ACHN (cell line): ENCODE measurements at regions not wholly inside any gene's neighbourhood (a gene's known extent, or its start where the extent isn't known, plus 50 kb on each side); places are given as distances from the start of the nearest gene placed in this dataset.

Experiments used
- DNase-seq: peaks from one replicate; pipeline ENCODE4 v3.0.0-alpha.2; 2015
- in situ Hi-C: cut with HindIII; loops from 2 replicates; pipeline ENCODE4 v1.10.0; 2017; ENCODE audit warnings: low sequenced_read_pairs, low pct_ligation_motif_present, low pct_unique_long_range_greater_than_20kb

DNA sequence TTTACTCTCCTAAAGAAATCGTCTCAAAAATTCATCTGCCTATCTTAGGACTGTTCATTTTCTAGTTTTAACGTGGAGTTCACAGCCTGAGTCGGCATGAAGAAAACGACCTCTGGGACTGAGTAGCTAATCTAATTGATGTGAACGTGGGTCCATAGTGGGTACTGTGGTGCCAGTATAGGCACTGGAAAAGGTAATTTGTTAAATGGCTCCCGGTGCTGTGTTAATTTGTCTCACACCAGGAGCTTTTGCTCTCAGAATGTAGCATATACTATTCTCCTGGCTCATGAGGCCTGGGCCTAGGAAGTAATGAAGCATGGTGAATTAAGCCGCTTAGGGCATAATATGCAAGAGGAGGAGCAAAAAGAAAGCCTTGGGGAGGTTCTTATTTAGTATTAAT lies 414.4 kb upstream of the NXPH2 start:
- no peak for DNase-seq
- in situ Hi-C loops = no loop called here

DNA sequence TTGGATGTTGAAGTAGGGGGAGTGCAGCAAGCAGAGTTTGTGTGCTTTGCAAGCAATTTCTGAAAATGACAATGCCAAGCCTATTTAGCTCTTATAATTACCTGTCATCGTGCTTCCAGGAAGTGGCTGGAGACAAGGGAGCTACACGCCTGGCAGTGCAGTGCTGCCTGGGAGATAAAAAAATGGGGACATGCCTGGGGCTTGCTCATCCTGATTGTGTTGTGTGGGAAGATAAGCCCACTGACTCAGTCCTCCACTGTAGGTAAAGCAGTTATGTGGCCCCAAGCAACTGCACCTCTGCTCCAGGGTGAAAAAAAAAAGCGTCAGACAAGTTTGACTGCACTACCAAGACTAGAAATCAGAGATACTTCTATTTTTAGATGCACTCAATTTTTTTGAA lies 396.9 kb upstream of the NXPH2 start:
- in situ Hi-C loops = no loop called here
- DNase-seq = no peak

DNA sequence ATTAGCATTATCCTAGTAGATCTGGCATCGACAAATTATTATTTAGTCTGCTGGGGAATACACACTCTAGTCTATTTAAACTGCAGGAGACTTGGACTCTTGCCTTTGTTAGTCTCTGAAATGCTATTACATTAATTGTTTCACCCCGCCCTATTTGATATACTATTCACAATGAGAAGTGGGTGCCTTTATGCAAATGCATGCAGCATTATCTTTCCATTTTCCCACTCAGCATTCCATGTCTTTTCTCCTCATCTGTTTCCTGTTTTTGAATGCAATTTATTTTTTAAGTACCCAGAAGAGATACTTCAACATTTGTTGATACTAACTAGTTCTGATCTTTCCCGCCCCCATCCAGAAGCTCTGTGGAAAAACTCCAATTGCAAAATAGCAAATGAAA lies 395.3 kb upstream of the NXPH2 start:
- DNase-seq = no peak
- in situ Hi-C loops = no loop called here

DNA sequence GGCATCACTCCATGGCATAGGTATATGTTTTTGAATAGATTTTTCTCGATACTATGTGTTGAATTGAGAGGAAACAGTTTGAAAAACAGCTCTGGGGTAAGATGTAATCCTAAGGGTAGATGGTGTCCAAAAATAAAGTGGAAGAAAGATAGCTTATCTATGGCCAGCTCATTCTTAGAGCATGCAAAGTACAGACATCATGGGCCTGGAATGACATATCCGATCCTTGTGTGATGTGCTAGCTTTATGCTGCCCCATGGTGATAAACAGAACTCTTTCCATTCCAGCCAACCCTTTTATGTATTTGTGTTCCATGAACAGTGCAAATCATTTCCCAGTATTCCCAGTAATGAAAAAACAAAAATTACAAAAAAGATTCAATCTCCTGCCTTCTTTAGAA lies 390.2 kb upstream of the NXPH2 start:
- in situ Hi-C loops = no loop called here
- DNase-seq = no peak

DNA sequence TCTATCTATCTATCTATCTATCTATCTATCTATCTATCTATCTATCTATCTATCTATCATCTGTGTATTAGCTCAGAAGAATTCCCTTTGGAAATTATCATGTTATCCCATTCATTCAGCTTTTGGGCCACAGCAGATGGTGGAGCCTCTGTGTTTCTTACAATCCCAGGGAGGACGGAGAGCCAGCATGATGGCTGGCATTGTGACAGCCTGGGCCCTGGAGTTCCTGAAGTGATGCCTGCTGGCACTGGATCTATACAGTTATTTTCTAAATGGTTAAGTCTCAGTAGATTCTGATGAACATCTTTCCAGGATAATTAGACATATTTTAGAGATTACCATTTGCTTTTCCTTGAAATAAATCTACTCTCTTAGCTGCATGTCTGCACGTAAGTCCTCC lies 385.4 kb upstream of the NXPH2 start:
- in situ Hi-C loops = no loop called here
- DNase-seq = no peak

DNA sequence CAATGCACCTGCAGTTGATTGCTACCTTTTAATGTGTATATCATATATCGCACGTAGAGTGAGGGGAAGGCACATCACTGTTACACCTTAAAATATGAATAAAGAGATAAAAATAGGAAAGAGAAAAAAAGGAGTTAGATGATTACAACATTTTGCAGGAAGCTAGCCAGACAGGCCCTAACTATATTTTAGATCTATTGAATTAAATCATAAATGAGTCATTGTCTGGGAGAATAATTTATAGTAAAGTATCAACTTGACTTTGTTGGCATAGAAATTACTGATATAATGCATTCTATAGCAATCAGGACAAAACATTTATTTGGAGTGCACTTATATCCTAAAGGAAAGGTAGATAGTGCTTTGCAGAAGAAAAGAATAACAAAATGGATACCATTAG lies 384.9 kb upstream of the NXPH2 start:
- DNase-seq = no peak
- in situ Hi-C loops = no loop called here

DNA sequence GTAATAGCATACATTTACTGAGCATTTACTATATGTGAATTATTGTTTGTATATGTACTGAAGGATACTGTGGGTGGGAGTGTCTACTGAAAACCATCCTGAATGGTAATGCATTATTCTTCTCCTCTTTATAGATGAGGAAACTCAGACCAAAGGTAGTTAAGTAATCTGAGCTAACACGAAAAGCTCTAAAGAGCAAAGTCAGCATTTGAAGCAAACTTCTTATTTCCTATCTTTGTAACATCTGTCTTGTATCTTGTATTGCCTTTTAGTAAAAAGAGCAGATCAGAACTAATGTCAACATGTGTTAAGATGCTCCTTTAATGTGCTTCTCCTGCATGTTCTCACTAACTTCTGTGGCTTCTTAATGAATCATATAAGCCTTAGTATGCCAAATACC lies 382.8 kb upstream of the NXPH2 start:
- no peak for DNase-seq
- in situ Hi-C loops = no loop called here

DNA sequence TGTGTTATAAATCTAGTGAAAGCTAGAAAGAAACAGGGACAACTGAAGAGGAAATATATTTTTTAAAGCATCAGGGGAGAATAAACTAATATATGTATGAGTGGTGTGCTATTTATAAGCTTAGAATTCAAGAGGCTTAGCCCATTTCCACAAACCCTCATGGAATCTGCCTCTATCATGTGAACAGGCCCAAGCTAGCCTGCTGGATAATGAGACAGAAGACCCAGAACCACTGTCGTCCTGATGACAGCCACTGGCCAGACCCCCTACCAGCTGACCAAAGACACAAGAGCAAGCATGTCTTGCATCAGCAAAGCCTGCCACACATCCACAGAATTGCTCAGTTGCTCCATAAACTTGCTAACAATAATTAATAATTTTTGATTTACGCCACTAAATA lies 382.3 kb upstream of the NXPH2 start:
- DNase-seq = no peak
- in situ Hi-C loops = no loop called here

DNA sequence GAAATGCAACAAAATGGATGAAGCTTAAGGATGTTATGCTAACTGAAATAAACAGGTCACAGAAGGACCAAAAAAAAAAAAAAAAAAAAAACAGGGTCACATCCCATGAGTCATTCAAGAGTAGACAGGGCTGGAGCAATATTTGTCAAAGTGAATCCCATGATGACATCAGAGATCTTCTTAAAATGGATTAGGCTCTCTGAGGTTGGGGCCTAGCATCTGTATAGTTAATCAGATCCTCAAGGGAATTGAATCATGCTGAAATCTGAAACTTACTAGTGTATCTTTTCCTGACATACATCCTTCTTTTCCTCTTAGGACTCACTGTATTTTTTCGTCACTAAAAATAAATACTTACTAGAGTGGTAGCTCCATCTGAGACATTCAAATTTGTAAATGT lies 380.6 kb upstream of the NXPH2 start:
- DNase-seq = no peak
- in situ Hi-C loops = no loop called here

DNA sequence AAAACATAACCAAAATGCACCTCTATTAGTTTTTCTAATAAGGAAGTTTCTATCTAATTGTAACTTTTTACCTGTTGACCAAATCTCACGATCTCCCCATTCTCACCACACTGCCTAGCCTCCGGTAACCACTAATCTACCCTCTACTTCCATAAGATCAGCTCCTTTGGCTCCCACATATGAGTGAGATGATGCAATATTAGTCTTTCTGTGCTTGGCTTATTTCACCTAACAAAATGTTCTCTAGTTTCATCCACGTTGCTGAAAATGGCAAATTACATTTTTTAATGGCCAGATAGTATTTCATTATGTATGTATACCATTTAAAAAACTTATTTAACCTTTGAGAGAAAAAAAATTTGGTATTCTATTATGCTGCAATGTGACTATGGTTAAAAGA lies 379.0 kb upstream of the NXPH2 start:
- no peak for DNase-seq
- in situ Hi-C loops = no loop called here

DNA sequence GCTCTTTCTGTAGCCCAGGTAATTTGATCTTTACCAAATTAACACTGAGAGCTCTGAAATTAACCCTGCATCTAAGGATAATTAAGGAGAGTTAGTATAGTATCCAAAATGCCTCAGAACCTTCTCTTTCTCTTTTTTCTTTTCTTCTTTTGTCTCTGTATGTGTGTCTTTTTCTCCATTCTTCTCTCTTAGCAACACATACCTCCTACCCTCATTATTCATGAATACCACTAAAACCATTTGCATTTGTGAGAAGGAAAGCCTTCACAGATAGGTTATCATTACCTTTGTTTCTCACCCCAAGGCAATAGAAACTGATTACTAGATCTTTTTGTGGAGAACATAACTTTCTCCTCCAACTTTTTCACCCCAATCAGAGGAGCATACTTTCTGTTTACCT lies 376.5 kb upstream of the NXPH2 start:
- in situ Hi-C loops = no loop called here
- no peak for DNase-seq

DNA sequence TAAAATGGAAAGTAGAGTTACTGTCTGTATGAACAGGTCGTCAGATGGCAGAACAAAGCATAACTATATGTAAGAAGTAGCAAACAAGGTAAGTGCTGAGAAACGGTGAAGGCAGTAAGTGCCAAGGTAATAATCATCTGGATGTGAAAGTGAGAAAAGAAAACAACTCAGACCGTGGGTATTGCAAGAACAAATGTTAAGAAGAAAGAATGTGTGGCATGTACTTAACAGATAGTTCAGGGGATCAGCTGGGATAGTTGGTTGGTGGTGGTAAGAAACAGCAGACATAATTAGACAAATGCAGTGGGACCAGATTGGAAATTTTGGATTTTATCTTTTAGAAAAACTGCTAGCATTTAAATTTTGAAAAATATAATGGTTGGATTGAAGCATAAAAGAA lies 375.8 kb upstream of the NXPH2 start:
- in situ Hi-C loops = no loop called here
- no peak for DNase-seq

DNA sequence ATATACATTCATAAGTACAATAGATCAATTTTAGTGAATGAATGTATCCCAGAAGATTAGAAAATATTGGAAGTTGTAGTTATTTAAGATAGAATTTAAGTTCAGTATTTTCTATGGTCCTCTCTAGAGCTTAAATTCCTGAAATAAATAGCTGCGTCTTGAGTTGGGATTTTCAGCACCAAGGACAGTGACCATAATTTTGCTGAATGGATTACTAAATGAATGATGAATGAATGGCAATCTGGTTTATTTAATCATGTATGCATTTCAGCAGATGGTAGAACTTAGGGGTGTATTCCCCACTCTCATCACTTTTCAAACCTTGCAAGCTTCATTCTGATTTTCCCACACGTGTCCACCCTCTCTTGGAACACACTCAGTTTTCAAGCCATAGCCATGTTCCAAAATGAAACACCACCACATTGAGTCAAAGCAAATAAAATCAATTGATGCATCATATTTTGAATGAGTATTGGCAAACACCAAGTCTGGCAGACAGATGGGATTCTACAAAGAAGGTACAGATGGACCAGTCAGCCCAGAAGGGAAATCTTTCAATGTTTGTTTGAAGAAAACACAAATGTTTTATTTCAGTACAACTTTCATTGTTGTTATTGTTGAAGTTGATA lies 362.2 kb upstream of the NXPH2 start:
- peak; percentile 57 for DNase-seq
- in situ Hi-C loops = no loop called here

DNA sequence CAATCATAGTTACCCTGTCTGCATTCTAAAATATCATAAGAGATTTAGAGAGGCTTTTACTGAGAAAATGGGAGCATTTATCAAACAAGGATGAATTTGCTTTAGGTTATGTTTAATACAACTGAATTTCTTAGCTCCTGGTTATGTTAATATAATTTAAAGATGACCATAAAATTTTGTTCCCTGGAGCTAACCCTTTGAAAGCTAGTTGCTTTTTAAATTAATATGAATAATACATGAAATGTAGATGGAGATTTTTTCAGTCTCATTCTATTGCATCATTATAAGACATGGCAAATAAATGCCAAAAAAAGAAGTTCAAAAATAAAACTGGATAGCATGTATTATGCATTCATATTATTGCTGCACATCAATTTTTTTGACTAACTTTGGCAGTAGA lies 344.1 kb upstream of the NXPH2 start:
- in situ Hi-C loops = no loop called here
- no peak for DNase-seq

DNA sequence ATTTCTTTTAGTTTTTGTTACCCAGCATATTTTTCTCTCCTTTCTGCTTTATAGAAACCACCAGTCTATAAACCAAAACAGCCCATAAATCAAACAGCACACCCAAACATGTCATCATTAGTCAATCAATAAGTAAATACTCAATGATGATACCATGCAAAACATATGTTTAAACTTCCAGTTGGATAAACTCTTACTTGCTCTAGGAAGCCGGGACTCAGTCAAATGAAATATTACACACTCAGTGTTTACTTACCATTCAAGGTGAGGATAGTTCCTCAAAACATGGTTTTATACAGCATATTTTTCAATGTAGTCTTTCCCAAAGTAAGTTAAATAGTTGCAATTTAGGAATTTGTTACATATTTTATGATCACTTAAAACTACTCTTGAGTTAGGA lies 343.6 kb upstream of the NXPH2 start:
- no peak for DNase-seq

DNA sequence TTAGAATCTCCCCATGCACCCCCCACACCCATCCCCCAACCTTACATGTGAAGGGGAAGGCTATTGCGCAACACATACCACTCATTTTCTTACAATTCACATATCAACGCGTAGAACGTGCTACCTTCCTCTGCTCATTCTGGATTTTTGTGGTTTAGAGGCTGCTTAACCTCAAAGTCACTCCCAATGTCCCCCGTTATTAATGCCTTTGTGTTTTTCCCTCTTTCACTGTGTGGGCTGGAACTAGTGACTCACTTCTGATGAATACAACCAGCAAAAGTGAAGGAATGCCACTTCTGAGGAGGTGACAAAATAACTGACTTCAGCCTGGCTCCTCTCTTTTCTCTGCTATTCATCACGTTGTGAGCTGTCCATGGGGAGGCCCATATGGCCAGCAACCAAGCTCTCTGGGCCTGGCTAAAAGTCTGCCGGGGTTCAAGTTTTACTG lies 342.5 kb upstream of the NXPH2 start:
- in situ Hi-C loops = no loop called here
- peak; percentile 66 for DNase-seq

More for the DNA sequence above, 343.6 kb upstream of the NXPH2 start:
- in situ Hi-C loops = no loop called here

DNA sequence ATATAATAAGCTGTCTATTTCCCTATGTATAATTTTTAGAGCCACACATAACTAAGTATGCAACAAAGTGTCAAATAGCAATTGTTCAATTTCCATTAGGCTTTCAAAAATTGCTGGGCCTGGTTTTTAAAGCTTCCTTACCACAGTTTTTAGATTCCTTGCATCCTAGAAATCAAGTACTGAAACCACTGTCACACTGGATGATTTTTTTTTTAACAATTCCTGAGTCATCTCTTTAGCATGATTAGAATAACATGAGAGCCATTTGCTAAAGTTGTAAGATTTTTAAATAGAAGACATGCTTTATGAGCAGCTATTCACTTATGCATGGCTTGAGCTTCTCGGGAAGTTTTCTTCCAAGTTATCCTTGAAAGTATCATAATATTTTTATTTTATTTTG lies 319.5 kb upstream of the NXPH2 start:
- in situ Hi-C loops = no loop called here
- DNase-seq = no peak

DNA sequence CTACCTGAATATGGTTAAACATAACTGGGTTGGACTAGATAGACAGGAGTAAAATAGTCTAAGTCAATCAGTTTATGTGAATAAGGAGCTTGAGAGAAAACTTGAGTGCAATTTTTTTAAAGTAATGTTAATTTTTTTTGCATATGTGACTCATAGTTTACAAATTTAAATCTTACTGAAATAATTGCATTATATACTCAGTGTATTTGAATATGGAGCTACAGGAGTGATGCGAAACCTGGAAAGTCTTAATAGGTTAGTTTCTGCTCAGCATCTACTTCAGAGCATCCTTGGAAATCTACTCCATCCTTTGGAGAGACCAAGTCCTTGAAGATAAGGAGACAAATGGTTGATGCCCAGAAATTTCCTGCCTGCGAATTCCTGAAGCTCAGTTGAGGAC lies 318.8 kb upstream of the NXPH2 start:
- no peak for DNase-seq
- in situ Hi-C loops = no loop called here

DNA sequence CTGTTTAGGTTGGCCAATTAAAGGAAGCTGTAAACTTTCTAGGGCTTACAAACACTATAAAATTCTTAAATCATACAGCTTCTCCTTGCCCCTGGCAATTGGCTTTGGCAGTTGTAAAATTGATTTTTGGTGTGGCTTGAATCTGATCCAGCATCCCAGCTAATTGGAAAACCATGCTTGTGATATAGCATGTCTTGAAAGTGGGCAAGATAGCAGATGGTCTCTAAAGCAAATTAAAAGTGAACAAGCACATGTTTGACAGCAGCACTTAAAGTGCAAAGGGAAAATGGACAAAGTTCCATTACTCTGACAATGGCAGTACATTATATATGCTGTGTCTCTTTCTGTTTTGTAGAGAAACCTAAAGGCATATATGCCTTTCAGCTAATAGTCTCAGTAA lies 302.9 kb upstream of the NXPH2 start:
- DNase-seq = no peak
- in situ Hi-C loops = no loop called here

DNA sequence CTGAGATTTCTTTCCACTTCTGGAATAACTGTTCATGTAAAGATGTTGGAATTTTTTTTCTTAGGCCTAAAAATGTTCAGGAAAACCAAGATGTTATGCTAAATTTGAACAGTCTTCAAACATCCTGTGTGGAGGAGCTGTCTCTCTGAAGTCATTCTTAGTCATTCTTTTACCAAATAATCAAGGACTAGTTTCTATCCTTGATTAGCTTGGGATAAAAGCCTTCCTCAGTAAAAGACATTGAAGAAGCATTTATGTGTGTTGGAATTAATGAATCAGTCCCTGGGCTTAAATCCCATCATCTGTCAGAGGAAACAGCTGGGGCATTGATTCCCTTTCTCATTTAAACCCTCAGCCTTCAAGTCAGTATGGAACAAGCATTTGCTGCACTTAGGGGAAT lies 300.1 kb upstream of the NXPH2 start:
- no peak for DNase-seq

DNA sequence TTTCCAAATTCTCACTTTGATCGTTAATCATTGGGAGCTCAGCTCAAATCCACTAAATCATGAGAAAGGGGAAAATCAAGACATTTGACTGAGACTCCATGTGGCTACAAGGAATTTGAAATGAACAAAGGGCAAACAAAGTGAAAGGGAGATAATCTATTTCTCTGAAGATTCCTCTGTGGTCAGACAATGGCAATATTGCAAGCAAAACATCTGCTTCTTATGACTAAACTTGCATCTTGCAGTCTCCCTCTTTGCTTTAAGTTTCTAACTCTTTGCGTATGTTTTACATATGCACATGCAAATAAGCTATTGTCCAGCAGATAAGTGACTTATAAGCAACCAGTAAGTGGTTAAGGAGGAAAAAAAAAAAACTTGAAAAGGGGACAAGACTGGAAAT lies 299.1 kb upstream of the NXPH2 start:
- in situ Hi-C loops = no loop called here
- no peak for DNase-seq

More for the DNA sequence above, 300.1 kb upstream of the NXPH2 start:
- in situ Hi-C loops = no loop called here
